AG04450 (cell line): ENCODE measurements at regions not wholly inside any gene's neighbourhood (a gene's known extent, or its start where the extent isn't known, plus 50 kb on each side); places are given as distances from the start of the nearest gene placed in this dataset.

Experiments used
- CTCF ChIA-PET: fragments of 300-600, 350-600 bp; formaldehyde crosslinking; extraction: SDS; loops from one replicate; lab custom pipeline; 2022; ENCODE audit warnings: antibody characterized with exemption, inconsistent platforms; lab: Charles Lee
- POLR2A ChIA-PET: fragments of 350-600 bp; formaldehyde crosslinking; extraction: SDS; loops from one replicate; lab custom pipeline; 2021; ENCODE audit warnings: antibody characterized with exemption, inconsistent platforms; lab: Yijun Ruan, JAX
- DNase-seq: peaks from one replicate; pipeline ENCODE4 v3.0.0-alpha.2; 2011; ENCODE audit warnings: low read depth, low spot score
- H3K27ac ChIP-seq: one replicate; pipeline ENCODE4 v1.5.1; 2012; ENCODE audit warnings: low read depth, low read length, control low read depth
- H3K27me3 ChIP-seq: one replicate; pipeline ENCODE4 v1.6.0; 2012; ENCODE audit warnings: low read length; ENCODE audit not compliant: control insufficient read depth, insufficient read depth
- H3K4me3 ChIP-seq: 2 replicates; pipeline ENCODE4 v1.5.1; 2011; ENCODE audit warnings: mild to moderate bottlenecking, low read depth, low read length, control low read depth
- H3K9me3 ChIP-seq: 2 replicates; pipeline ENCODE4 v1.5.1; 2012; ENCODE audit warnings: low read length; ENCODE audit not compliant: control insufficient read depth, insufficient read depth
- TF ChIP-seq, protein P1 (sequence below): IDR thresholded peaks from 2 replicates; pipeline ENCODE4 v1.5.1; 2011; ENCODE audit warnings: low read depth, low read length, control low read depth, inconsistent platforms

DNA sequence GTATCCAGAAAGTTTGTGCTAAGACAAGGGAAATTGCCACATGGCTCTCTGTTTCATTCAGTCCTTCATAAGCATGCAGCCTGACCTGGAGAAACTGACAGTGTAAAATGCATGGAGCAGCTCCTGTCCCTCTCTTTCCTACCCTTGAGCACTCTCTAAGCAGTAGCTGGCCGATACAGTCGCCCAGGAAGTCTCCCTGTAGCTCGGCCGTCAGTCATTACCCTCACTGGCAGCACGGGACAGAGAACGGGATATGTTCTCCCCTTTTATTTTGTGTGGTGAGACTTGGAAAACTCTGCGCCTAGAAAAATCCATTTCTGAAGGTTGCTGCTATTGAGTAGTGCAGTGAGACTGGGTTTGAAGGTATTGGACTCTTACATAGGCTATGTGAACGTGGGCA lies 56.8 kb upstream of the KCNMB1 start:
- Histone ChIP-seq H3K9me3 (no peaks in the 10 kb centered on the region), H3K27me3 (peaks cover 12% of the 10 kb centered on the region), H3K27ac (no peak overlapping the region), H3K4me3 (no peak overlapping the region)
- DNase-seq = no peak
- ChIA-PET POLR2A (no interaction called here), CTCF (interaction anchor here (0.6 to 4.5 kb wide), 3 partner anchors 9 to 19 kb away, joined by 3 to 19 read pairs (median 3); no protein-coding TSS in a partner anchor)
- TF ChIP-seq, protein P1, sequence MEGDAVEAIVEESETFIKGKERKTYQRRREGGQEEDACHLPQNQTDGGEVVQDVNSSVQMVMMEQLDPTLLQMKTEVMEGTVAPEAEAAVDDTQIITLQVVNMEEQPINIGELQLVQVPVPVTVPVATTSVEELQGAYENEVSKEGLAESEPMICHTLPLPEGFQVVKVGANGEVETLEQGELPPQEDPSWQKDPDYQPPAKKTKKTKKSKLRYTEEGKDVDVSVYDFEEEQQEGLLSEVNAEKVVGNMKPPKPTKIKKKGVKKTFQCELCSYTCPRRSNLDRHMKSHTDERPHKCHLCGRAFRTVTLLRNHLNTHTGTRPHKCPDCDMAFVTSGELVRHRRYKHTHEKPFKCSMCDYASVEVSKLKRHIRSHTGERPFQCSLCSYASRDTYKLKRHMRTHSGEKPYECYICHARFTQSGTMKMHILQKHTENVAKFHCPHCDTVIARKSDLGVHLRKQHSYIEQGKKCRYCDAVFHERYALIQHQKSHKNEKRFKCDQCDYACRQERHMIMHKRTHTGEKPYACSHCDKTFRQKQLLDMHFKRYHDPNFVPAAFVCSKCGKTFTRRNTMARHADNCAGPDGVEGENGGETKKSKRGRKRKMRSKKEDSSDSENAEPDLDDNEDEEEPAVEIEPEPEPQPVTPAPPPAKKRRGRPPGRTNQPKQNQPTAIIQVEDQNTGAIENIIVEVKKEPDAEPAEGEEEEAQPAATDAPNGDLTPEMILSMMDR = no peak

DNA sequence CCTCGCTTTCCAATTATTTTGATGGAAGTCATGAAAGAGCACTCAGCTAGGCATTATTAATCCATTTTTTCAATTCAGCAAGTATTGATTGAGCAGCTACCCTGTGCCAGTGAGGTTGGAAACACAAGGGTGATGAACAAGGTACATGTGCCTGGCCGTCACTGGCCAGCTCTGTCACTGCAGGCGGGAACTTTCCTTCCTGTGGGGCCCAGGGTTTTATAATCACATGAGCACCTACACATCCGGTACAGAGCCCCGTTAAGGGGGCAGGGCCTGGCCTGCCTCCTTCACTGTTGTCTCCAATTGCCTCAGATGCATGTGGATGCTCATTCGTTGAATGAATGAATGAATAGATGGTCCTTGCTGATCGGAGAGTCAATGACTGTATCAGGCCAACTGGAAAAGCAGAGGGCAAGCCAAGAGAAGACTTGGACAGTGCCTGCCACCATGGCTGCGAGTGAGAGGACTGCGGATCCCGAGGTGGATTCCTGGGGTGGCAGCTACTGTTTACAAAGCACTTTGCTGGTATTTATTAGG lies 55.9 kb upstream of the KCNMB1 start:
- H3K4me3 ChIP-seq = no peak overlapping the region
- no peak overlapping the region for H3K27ac ChIP-seq
- TF ChIP-seq, protein P1 = no peak
- CTCF ChIA-PET = interaction anchor here (1.4 to 4.5 kb wide), 2 partner anchors 10 to 24 kb away, joined by 3 to 19 read pairs; no protein-coding TSS in a partner anchor
- POLR2A ChIA-PET = no interaction called here
- H3K27me3 ChIP-seq = peaks cover 12% of the 10 kb centered on the region
- DNase-seq = no peak
- H3K9me3 ChIP-seq = no peaks in the 10 kb centered on the region

DNA sequence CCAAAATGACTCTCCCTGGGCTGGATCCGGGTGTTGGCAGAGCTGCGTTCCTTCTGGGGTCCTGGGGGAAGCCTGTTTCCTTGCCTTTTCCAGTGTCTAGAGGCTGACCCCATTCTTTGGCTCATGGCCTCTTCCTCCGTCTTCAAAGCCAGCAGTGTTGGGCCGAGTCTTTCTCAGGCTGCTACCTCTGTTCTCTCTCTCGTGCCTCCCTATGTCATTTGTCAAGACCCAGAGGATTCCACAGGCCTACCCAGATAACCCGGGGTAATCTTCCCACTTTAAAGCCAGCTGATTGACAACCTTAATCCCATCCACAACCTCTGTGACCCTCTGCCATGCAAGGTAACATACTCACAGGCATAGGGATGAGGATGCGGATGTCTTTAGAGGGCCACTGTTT lies 55.0 kb upstream of the KCNMB1 start:
- Histone ChIP-seq H3K9me3 (no peaks in the 10 kb centered on the region), H3K27ac (no peak overlapping the region), H3K27me3 (peaks cover 9% of the 10 kb centered on the region), H3K4me3 (no peak overlapping the region)
- TF ChIP-seq, protein P1 = no peak
- no peak for DNase-seq
- ChIA-PET CTCF (interaction anchor here (1.4 to 4.5 kb wide), 2 partner anchors 9 to 23 kb away, joined by 3 to 19 read pairs; no protein-coding TSS in a partner anchor), POLR2A (no interaction called here)

DNA sequence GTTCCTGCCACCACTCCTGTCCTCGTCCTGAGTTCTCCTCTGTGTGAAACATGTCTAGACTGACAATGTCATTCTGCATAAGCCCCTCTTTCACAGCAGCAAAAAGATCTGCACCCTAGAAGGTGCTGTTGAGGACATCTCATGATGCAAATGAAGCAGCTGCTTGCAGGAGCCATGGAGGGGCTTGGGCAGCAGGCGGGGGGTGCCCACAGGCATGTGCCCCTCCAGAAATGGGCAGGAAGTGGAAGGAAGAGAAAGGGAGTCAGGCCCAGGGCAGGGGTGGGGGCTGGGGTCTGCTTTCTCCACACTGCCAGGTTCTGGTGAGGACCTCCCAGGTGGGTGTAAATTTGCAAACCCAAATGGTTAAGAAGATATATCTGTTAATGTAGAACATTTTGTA lies 54.5 kb upstream of the KCNMB1 start:
- DNase-seq = no peak
- ChIA-PET POLR2A (no interaction called here), CTCF (interaction anchor here (4.5 kb wide), 1 partner anchor 8 kb away, joined by 19 read pairs; no protein-coding TSS in a partner anchor)
- no peak overlapping the region for H3K4me3 ChIP-seq
- TF ChIP-seq, protein P1 = no peak
- peaks cover 14% of the 10 kb centered on the region for H3K27me3 ChIP-seq
- H3K9me3 ChIP-seq = no peaks in the 10 kb centered on the region
- H3K27ac ChIP-seq = no peak overlapping the region

DNA sequence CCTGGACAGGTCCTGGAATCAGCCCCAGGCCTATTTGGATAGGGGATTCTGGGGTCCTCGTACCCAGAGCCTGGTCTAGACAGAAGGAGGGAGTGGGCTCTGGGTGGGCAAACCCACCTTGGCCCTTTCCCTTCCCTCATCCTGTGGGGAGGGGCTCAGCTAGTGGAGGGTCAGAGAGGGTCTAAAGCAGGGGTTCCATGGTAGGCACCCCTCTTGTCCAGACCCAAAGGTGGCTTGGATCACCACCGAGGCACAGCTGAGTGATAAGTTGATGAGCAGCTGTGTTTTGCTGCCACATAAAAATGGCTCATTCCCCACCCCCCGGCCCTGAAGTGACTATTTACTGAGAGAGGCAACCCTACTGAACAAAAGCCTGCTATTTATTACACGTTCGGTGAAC lies 53.8 kb upstream of the KCNMB1 start:
- ChIA-PET CTCF (interaction anchor here (0.7 kb wide), 1 partner anchor 117 kb away, joined by 3 read pairs; no protein-coding TSS in a partner anchor), POLR2A (no interaction called here)
- TF ChIP-seq, protein P1 = no peak

More for the DNA sequence above, 53.8 kb upstream of the KCNMB1 start:
- no peaks in the 10 kb centered on the region for H3K9me3 ChIP-seq
- no peak overlapping the region for H3K4me3 ChIP-seq
- no peak for DNase-seq
- H3K27ac ChIP-seq = no peak overlapping the region
- H3K27me3 ChIP-seq = peaks cover 13% of the 10 kb centered on the region
